Esophagus squamous epithelium (tissue), 5 donors: ENCODE measurements at regions not wholly inside any gene's neighbourhood (a gene's known extent, or its start where the extent isn't known, plus 50 kb on each side); places are given as distances from the start of the nearest gene placed in this dataset.

Experiments
- DNase-seq: peaks from one replicate; lab custom pipeline; 2025; lab: John Stamatoyannopoulos, UW
- H3K27ac ChIP-seq, 4 donors: fragments of 200-600 bp; sonication (generic); one replicate each; pipeline ENCODE4 v1.5.1; 2016 to 2019; ENCODE audit warnings: mild to moderate bottlenecking in 1 of 4
- H3K27me3 ChIP-seq, 4 donors: fragments of 200-600 bp; sonication (generic); 1 replicate in 3 of 4; 2 replicates in 1 of 4; pipeline versions ENCODE4 v1.5.1 to v1.6.0; 2017 to 2021; ENCODE audit warnings: antibody characterized with exemption in 1 of 4
- H3K36me3 ChIP-seq, 3 donors: fragments of 200-600 bp; sonication (generic); one replicate each; pipeline ENCODE4 v1.5.1; 2016 to 2019
- H3K4me1 ChIP-seq, 3 donors: fragments of 200-600 bp; sonication (generic); one replicate each; pipeline ENCODE4 v1.5.1; 2017 to 2019
- H3K4me3 ChIP-seq, 4 donors: fragments of 200-600 bp; sonication (generic); 1 replicate in 3 of 4; 2 replicates in 1 of 4; pipeline ENCODE4 v1.5.1; 2016 to 2019; ENCODE audit warnings: mild to moderate bottlenecking in 2 of 4, moderate library complexity in 1 of 4
- H3K9me3 ChIP-seq, 3 donors: fragments of 200-600 bp; sonication (generic); one replicate each; pipeline ENCODE4 v1.5.1; 2016 to 2019
- POLR2A ChIP-seq, 4 donors: fragments of 450-650 bp; IDR thresholded peaks; one replicate each; pipeline ENCODE4 v1.6.1; 2017; ENCODE audit warnings: antibody characterized with exemption in 4 of 4, mild to moderate bottlenecking in 4 of 4, moderate library complexity in 3 of 4
- WGBS, 2 donors: methylation state at CpG; one replicate each; pipeline ENCODE4 v1.1.5; 2018; 5-methylcytosine and 5-hydroxymethylcytosine counted together
- intact Hi-C: fragments of 100-400 bp; cut with DNase I; formaldehyde crosslinking; loops from one replicate; pipeline ENCODE4 v1.15.0; 2022
- TF ChIP-seq, protein P1 (sequence below), 6 experiments: fragments of 450-650 bp in 4 of 6; fragments of 200-600 bp in 2 of 6; sonication (generic) in 2 of 6; IDR thresholded peaks; one replicate each; pipeline ENCODE4 v1.5.1; 2016 to 2019; ENCODE audit warnings: antibody characterized with exemption in 6 of 6, mild to moderate bottlenecking in 4 of 6, moderate library complexity in 4 of 6
- donor health status: DM: yes; HTN: yes; CAD: no.

DNA sequence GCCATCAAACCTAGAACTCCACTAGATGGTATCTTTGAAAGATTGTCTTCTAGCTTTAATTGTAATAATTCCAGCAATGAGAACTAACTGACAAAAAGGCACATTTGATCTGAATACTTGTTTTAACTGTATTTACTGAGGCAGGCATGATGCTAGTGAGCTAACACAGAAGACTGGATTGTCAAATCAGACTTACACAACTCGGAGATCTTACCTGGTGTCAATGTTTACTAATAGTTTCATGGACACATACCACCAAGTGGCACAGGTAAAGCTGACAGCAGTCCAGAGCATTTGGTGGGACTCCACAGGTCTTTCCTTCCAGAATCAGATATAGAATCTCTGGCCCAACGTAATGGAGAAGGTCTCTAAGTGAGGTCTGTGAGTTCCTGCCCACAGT lies 229.9 kb upstream of the BOD1L1 start:
- intact Hi-C loops, result no loop called here
- Histone ChIP-seq H3K27ac (no peak overlapping the region), H3K27me3 (no peaks in the 10 kb centered on the region), H3K4me1 (no peaks in the 10 kb centered on the region), H3K4me3 (no peak overlapping the region), H3K36me3 (no peaks in the 10 kb centered on the region), H3K9me3 (peaks cover 0 to 4% (median 0%) of the 10 kb centered on the region in 3 donors)
- no peak for TF ChIP-seq POLR2A (IDR thresholded peaks at IDR 0.05)
- TF ChIP-seq, protein P1, sequence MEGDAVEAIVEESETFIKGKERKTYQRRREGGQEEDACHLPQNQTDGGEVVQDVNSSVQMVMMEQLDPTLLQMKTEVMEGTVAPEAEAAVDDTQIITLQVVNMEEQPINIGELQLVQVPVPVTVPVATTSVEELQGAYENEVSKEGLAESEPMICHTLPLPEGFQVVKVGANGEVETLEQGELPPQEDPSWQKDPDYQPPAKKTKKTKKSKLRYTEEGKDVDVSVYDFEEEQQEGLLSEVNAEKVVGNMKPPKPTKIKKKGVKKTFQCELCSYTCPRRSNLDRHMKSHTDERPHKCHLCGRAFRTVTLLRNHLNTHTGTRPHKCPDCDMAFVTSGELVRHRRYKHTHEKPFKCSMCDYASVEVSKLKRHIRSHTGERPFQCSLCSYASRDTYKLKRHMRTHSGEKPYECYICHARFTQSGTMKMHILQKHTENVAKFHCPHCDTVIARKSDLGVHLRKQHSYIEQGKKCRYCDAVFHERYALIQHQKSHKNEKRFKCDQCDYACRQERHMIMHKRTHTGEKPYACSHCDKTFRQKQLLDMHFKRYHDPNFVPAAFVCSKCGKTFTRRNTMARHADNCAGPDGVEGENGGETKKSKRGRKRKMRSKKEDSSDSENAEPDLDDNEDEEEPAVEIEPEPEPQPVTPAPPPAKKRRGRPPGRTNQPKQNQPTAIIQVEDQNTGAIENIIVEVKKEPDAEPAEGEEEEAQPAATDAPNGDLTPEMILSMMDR (IDR thresholded peaks at IDR 0.05), result no peak
- no peak for DNase-seq
- WGBS, 2 donors, result 59 to 74% methylated on average over 2 of the region's 2 CpGs

DNA sequence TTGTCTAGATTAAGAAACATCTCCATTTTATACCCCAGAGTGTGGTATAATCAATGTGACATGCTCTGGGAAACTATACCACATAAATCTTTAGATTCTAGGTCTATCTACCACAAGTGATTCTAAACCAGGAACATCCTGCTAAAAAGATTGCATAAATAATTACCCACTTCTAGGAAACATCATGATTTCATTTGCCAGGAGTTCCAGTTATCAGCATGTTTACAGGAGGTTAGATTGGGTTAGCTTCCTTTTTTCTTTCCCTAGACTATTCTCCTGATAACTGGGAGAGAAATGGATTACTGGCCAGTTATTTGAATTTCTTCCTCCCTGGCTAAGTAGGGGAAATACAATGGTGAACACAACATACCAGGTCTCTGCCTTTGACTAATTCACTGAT lies 230.3 kb upstream of the BOD1L1 start:
- Histone ChIP-seq H3K4me1 (no peaks in the 10 kb centered on the region), H3K27ac (no peak overlapping the region), H3K9me3 (peaks cover 0 to 8% (median 0%) of the 10 kb centered on the region in 3 donors), H3K27me3 (no peaks in the 10 kb centered on the region), H3K36me3 (no peaks in the 10 kb centered on the region), H3K4me3 (no peak overlapping the region)
- TF ChIP-seq POLR2A (IDR thresholded peaks at IDR 0.05), result no peak
- TF ChIP-seq, protein P1 (IDR thresholded peaks at IDR 0.05), result no peak
- no peak for DNase-seq
- intact Hi-C loops, result no loop called here

DNA sequence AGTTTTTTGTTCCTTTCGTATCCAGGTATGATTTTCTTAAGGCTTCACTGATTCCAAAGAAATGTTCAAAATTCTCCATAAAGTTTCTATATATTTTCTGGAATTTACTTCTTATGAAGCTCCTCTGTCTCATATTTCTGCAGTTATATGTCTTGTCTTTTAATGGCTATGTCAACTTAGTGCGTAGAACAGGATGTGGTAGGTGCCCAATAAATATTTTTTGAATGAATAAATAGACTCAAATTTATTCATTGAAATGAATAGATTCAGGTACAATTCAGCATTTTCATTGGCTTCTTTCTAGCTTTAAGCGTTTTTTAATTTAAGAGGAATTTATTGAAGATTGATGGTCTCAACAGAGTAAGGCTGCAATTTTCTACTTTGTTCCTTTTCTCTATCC lies 231.9 kb upstream of the BOD1L1 start:
- peaks cover 0 to 13% (median 0%) of the 10 kb centered on the region in 3 donors for H3K9me3 ChIP-seq
- no peak overlapping the region for H3K4me3 ChIP-seq
- DNase-seq, result no peak
- no peaks in the 10 kb centered on the region for H3K27me3 ChIP-seq
- TF ChIP-seq, protein P1 (IDR thresholded peaks at IDR 0.05), result no peak
- TF ChIP-seq POLR2A (IDR thresholded peaks at IDR 0.05), result no peak
- WGBS, 2 donors, result 87 to 89% methylated on average over 3 of the region's 3 CpGs
- H3K36me3 ChIP-seq, result no peaks in the 10 kb centered on the region
- H3K4me1 ChIP-seq, result no peaks in the 10 kb centered on the region
- intact Hi-C loops, result no loop called here
- no peak overlapping the region for H3K27ac ChIP-seq

DNA sequence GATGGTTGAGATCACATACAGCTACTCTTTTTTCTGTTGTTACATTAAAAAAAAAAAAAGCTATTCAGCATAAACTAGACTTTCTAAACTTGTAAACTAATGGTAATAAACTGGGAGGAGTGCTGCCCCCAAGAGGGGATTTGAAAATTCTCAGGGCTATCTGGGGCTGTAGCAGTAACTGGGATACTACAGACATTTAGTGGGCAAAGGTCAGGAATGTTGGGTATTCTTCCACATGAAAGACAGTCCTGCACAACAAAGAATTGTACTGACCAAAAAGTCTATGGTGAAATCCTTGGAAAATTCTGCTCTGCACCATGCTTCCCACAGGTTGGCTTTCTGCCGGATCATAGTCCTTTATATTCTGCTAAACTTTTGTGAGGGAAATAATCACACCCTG lies 232.6 kb upstream of the BOD1L1 start:
- no peak for TF ChIP-seq POLR2A (IDR thresholded peaks at IDR 0.05)
- TF ChIP-seq, protein P1 (IDR thresholded peaks at IDR 0.05), result no peak
- no peaks in the 10 kb centered on the region for H3K27me3 ChIP-seq
- H3K4me3 ChIP-seq, result no peak overlapping the region
- no peaks in the 10 kb centered on the region for H3K36me3 ChIP-seq
- H3K9me3 ChIP-seq, result peaks cover 0 to 13% (median 0%) of the 10 kb centered on the region in 3 donors
- WGBS, 2 donors, result 40 to 50% methylated on average over 1 of the region's 1 CpG
- intact Hi-C loops, result no loop called here
- H3K27ac ChIP-seq, result no peak overlapping the region
- no peak for DNase-seq
- H3K4me1 ChIP-seq, result no peaks in the 10 kb centered on the region

DNA sequence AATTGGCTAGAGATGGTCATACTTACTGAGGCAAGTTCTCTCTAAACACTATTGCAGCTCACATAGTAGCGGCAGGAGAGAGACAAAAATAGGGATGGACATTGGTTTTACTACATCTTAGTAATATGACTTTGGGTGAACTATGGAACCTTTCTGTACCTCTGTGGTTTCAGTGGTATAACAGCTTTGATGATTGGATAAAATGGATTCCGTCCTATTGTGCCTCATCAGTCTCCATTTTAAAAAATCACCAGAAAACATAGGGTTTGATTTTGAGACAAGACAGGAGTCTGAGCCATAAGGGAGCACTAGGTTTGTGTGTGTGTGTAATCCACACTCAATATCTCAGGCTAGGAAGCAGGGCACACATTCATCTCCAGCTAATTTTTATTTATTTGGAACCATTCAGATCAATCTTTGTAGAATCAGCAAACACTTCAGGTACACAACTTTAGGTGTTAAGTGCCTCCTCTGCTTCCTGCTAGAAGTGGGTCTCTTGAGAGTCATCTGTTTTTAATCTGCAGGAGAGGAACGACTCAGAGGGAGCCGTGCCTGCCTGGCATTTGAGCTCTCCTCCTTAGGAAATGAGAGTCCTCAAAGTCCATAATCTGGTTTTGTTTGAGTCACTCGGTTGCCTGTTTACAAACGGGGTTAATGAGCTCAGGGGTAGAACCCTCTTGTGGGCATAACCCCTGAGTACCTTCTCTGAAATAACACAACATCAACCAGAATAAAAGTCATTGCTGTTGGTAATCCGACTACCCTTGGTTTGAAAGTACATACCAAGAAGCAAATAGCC lies 238.5 kb upstream of the BOD1L1 start:
- Histone ChIP-seq H3K36me3 (no peaks in the 10 kb centered on the region), H3K9me3 (peaks cover 0 to 13% (median 0%) of the 10 kb centered on the region in 3 donors), H3K27me3 (no peaks in the 10 kb centered on the region), H3K4me3 (no peak overlapping the region), H3K4me1 (no peaks in the 10 kb centered on the region), H3K27ac (no peak overlapping the region)
- intact Hi-C loops, result no loop called here
- no peak for DNase-seq
- 55 to 66% methylated on average over 5 to 7 of the region's 7 CpGs for WGBS, 2 donors
- TF ChIP-seq, protein P1 (IDR thresholded peaks at IDR 0.05), result no peak
- TF ChIP-seq POLR2A (IDR thresholded peaks at IDR 0.05), result no peak
